HG03442 (cell line): ENCODE measurements at regions not wholly inside any gene's neighbourhood (a gene's known extent, or its start where the extent isn't known, plus 50 kb on each side); places are given as distances from the start of the nearest gene placed in this dataset.

ENCODE experiments used
- ATAC-seq: cut with Tn5 transposase; IDR thresholded peaks from one replicate; pipeline ENCODE4 v1.9.1; 2021; ENCODE audit warnings: mild to moderate bottlenecking, moderate library complexity; ENCODE audit not compliant: unreplicated experiment

DNA sequence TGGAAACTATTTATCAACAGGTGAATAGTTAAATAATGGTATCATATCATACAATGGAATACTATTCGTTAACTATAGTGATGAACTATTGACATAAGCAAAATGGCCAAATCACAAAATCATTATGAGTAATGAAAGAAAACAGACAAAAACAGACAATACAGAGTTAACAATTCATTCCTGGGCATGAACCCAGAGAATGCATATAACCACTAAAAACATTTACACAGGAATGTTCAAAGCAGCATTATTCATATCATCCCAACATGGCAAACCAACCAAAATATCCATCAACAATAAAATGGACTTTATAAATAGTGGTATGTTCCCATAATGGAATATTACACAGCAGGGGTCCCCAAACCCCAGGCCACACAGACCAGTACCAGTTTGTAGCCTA, 131.2 kb upstream of the CYP1B1 start:
- no peak for ATAC-seq

DNA sequence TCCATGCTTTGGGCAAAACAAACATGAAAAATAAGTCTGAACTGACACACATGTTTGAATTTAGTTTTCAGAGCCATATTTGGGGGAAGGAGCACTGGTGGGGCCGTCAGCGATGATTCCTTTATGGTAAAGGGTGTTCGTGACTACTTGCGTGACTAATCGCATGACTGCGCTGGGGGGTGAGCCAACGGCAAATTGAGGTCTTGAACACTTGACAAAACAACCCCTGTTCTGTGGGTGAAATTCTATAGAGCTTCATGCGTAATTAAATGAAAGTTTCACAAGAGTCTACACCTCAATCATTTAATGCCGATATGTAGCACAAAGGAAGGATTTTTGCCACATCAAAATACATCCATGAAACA, 127.5 kb upstream of the CYP1B1 start:
- ATAC-seq: no peak

DNA sequence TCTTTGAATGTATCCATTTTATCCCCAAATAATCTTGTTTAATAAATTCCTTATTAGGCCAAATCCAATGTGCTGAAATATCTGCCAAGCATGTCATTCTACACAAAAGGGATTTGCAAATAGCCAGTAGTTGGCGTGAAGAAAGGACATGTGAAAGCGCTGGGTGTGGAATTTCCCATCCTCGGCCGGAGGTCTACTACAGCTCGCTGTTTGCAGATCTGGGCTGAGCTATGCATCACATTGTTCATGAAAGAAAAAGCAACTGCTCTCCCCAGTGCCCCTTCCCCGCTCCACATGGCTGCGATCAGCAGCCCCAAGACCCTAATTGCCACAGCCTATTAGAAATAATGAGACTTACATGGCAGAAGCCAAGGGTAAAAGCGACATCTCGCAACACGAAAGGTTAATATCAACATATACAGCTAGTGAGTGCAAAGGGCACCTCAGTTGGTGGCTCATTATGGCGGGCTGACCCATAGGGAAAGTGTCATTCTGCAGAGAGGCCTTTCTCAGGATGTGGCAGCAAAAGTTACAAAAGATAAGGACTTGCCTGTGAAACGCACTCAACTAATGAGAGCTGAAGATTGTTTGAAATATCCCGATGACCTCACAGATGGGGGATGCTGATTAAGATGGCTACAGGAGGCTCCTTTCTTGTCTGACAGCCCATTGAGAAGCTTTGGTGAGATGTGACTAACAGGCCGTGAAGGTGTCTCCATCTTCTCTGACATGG, 126.9 kb upstream of the CYP1B1 start:
- ATAC-seq: no peak

DNA sequence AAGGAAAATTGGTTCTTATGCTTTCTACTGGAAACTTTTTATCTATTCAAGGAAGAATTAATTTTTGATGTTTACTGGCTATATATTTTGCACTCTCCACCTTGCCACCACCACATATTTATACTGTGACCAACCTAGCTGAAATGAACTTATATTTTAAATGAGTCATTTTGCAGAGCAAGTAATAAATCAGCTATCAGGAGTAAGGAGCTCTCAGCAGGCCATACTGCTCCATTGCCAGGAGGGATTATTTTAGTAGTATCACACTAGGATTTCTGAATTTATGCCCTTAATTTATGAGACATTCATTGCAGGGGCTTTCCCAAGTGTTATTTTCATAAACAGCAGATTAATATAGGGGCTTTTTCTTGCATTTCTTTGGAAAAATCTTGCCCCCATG, 125.8 kb upstream of the CYP1B1 start:
- ATAC-seq: no peak

DNA sequence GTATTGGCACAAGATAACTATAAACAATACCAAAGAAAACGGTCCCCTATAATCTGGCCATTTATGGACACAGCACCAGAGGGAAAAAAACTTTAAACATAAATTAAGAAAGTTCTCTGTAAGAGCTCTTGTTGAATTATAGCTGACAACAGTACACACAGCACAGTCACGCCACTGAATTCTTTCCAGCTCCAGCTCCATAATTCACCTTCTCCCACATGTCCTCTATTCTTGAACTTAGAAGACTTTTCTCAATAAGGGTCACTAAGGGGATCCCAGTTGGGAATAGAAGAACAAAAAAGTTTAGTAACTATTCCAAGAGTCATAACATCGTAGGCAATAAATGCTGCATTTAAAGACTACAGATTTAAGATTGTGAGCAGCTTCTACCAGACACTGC, 124.6 kb upstream of the CYP1B1 start:
- no peak for ATAC-seq

DNA sequence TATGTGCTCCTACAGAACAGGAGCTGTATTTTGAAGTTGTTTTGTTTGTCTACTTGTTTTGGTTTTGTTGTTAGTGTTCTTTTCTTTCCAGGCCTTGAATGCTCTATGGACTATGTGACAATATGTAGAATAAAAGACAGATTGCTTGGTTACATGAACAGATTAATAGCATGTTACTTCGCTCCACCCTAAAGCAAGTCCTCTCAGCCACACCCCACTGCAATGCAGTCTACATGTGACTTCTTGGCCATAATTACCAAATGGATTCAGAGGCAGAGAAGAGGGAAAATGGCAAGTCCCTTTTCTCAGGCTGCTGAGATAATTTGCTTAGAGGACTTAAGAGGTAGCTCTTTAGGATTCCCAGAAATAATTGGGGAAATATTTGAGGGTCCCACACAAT, 123.2 kb upstream of the CYP1B1 start:
- ATAC-seq: no peak

DNA sequence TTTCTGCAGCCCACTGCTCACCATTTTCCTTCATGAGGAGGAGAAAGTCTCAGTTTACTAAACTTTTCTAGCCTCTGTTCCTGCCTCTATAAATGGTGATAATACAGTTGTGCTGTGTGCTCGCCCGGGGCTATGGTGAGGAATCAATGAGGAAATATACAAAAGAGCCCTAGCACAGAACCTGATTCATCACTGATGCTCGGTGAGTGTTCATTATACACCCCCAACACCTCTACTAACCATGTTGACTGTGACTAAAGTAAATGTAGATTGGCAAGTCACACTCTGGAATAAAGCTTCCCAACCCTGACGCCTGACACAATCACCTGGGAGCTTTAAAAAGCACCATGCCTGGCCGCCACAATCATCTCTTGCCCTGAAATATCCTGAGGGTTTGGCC, 118.8 kb upstream of the CYP1B1 start:
- ATAC-seq: no peak

DNA sequence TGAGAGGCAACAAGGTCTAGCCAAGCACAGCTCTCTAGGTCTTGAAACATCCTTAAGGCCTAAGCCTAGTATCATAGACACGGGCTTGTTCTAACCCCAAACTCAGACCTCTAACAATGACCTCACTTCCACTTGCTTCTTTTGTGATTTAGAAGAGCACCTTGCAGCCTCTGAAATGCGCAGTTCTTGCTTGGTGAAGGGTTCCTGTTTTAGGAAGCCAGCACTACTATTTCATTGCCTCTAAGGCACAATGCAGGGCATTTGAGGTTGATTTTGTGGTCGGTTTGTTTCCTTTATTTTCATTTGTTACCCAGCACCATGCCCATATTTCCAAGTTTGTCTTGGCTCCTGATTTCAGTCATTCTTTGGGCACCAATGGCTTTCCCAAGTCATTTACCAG, 117.0 kb upstream of the CYP1B1 start:
- ATAC-seq: no peak

DNA sequence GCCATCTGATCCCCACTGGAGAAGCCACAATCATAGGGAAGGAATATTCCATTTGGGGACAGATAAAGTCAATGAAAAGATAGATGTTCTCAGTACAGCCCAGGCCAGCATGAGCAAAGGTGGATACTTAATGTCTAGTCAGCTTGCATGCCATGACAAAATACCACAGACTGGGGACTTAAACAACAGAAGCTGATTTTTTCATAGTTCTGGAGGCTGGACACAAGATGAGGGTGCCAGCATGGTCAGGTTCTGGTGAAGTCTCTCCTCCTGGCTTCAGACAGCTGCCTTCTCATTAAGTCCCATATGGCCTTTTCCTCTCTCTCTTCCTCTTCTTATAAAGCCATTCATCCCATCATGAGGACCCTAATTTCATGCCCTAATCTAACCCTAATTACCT, 116.1 kb upstream of the CYP1B1 start:
- no peak for ATAC-seq

DNA sequence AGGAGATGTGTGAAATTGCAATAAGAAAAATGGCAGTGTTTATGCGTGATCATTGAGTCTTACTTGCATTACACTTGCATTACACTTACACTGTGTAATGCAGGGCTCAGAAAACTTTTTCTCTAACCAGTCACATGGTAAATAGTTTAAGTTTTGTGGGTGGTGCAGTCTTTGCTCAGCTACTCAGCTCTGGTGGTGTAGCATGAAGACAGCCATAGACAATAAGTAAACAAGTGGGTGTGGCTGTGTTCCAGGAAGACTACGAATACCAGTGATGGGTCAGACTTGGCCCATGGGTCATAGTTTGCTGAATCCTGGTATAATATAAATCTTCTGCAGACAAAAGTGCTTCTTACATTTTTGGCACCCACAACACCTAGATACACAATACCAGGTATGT, 115.6 kb upstream of the CYP1B1 start:
- no peak for ATAC-seq

DNA sequence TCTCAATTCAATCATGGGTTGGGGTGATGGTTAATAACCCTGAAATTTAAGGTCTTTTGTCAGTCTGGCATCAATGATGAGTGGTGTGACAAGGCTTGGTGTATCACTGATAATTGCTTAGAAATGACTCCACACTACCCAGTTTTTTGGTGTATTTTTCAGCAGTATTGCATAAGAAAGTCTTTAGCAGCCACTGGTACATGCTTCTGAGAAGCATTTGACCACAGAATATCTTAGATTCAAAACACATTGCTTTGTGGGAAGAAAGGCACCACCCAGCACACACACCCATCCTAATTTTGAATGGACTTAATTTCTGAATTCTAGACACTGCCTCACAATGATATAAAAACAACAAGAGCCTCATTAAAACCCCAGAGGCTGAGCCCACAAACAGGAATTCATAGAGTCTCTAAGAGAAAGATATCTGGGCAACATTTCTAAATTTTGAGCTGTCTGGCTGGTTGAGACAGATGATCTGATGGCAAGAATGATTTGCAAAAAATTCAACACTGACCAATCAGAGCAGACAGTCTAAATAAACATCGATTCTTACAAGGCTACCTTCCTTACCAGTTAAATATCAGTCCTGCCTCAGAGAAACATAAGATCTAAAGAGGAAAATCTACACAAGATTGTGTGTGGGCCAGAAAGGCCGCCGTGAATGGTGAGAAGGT, 114.7 kb upstream of the CYP1B1 start:
- no peak for ATAC-seq

DNA sequence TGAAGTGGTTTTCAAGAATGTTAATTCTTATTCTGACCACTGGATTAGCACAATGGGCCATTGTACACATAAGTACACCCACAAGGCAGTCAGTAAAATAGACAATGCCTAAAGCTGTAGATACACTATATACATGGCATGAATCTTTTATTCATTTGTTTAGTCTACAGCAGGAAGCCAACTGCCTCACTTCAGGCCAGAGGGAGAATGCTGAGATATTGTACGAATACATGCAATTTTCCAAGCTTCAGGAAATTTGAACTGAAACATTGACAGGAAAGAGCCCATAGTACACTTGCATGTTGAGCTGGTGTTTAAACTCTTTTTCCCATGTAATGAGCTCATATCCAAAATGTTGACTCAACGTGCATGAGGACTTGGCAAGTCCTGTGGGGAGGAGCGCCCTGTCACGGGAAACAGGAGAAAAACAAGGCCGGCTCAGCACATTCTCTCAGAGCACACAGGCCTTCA, 111.6 kb upstream of the CYP1B1 start:
- no peak for ATAC-seq

DNA sequence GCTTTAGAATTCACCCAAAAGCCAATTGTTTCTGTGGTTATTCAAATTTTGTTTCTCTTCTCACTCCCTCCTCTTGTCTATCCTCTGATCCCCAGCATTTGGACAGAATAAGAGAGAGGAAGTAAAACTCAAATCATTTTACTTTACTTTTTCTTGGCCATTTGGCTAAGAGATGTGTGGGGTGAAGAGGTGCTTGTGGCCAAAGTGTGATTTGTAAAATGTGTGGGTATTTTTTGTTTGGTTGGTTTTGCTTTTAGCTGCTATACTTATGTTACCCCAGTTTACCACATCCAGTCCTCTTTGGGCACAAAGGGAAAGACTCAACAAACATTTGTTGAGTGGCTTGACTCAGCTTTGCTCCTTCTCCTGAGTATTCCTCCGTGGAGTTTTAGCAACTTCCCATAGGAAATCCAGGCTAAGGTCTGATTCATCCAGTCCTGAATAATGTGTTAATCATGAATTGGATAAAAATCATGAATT, 109.1 kb upstream of the CYP1B1 start:
- peak; percentile 97 for ATAC-seq

DNA sequence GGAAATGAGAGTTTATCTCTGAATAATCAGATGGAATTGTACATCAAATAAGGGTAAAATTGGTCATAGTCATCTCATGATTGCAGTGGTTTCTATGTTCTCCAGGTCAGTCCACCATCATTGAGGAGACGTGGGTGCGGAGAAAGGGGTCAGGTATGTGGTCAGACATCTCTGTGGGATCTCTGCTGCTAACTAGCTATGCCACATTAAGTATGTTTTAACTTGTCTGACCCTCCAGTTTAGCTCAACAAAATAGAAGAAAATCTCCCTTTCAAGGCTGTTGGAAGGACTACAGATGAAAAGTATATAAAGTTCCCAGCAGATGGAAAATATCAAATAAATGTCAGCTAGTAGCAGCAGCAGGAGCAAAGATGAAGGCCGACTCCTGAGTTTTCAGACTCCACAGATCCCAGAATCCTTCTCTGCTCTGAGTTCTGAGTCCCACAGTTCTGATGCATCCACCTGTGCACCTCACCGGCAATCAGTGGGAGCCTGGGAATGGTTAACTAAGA, 106.6 kb upstream of the CYP1B1 start:
- no peak for ATAC-seq

DNA sequence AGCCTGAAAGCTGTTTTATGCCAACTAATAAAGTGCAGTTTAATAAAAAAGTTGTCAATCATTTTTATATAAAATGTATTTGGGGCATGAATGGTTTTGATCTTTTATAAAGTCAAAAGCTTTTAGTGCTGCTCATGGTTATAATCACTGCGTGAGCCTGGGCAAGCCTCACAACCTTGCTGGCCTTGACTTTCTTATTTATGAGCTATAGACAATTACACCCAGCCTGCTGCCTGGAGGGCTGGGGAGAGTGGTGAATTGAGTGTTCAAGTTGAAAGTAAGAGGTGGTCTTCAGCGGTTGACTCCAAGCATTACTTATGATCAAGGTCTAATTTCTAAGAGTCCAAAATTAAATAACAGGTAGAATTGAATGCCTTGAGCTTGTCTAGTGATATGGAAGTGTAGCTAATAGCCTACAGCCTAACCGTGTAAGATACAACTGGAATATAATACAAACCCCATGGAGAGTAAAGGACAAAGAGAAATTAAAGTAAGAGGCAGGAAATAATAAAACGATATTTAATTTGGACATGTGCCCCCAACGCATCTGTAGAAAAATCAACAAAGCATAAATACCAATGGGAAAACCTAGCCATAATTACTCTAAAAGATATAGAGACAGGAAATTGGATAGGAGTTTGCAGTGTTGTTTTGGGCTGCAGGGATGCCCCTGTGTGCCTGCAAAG, 106.0 kb upstream of the CYP1B1 start:
- ATAC-seq: no peak

DNA sequence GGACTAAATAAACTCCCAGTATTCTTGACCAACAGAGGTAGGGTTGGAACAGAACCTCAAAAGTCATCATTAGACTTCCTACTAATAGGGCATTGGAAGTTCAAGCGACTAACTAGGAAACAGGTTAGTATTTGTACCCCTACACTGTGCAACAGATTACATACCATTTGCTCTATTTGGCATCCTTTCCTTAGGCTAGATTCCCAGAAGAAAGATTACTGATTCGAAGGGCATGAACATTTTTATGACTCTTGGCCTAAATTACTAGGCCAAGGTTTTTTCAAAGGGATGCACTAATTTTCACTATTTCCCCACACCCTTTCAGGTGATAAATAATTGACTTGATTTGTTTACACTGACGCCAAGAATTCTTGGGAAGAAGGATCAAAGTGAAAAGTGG, 104.8 kb upstream of the CYP1B1 start:
- no peak for ATAC-seq

DNA sequence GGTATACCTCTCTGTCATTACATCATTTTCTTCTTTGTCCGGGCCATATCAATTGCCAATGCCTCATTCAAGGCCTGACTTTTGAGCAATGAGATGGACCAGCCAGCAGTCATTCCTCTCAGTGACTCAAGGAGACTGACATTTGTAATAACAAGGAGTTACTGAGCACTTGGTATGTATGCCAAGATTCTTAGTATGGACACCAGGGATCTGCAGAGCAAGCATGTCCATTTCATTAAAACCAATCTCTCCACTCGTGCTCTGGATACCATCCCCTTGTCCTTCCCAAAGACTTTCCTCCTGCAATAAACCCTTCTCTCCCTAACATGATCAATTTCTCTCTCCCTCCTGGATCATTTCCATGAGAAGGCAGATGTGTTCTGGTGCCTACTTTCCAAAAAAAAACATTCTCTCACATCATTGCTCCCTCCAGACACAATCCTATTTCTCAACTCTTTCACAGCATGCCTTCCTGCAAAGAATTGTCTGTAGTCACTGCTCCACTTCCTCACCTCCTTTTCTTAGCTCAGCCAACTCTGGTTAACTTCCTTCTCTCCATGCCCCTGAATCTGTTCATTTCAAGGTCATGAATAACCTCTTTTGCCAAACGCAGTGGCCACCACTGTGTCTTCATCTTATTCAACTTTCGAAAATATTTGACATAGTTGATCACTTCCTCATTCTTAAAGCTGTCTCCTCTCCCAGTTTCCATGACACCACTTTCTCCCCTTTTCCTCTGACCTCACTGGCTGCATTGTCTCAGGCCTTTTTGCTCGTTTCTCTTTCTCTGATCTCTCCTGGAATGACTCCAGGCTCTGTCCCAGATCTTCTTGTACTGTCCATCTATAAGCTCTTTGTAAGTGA, 102.8 kb upstream of the CYP1B1 start:
- ATAC-seq: peak; percentile 76

DNA sequence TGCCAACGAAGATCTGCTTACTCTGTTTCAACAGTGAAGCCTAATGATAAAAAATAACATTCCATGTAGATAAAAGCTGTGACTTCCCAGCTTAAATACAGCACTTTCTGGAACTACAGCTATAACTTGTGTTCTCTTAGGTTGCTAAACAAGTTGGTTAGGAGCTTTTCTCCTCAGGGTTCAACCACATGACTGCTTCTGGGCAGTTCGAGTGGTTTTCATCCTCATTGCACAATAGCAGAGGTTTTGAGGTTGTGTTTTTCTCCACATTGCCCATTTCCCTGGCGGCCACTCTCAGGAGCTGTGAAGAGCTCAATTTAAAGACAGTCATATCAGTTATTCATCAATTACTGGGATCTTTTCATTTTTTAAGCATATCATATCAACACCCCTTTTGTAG, 102.2 kb upstream of the CYP1B1 start:
- no peak for ATAC-seq

DNA sequence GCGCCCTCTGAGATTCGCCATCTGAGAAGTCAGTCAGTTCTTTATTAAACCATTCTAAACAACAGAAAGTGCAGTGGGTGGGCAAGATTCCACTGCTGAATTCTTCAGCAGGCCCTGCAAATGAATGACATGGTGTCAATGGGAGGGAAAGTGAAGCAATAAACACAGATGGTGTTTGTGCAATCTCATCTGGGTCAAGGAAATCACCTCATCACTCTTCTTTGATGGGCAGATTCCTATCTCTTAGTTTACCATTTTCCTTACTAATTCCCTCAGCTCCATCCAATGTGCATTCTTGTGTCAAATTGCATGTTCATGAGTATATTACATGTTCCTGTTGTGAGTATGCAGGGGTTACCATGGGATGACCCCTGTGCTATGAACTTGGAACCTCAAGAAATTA, 100.7 kb upstream of the CYP1B1 start:
- no peak for ATAC-seq

DNA sequence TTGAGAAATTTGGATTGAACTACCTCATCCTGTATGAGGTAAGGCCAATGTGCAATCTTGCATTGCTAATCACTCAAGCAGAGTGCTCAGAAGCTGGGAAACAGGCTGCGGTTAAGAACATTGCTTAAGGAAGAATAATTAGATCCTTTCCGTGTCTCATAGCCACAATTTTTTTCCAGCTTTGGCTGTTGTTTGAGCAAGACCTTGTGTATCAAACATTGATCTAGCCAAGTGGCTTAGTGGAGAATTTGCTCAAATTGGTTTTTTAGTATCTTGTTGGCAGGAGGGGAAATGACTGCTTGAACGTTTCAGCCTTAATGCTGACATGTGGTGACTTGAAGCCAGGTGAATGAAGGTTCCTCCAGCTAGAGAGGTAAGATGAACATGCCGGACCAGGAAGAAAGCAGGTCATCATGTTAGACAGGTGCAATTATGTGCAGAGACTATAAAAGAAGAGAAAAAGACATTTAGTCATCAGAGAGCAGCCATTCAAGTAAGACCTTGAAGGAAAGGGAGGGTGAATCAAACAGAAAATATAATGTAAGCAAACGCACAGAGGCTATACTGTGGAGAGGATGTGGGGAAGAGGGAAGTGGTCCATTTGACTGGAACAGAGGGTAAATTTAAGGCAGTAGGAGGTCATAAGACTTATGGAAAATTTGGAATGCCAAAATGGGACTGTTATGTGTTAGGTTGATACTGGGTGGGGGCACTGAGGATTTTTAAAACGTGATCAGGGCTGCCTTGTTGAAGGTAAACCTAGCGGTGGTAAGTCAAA, 98.9 kb upstream of the CYP1B1 start:
- ATAC-seq: no peak
